A673 (cell line): ENCODE measurements at regions not wholly inside any gene's neighbourhood (a gene's known extent, or its start where the extent isn't known, plus 50 kb on each side); places are given as distances from the start of the nearest gene placed in this dataset.

Experiments used
- EZH2 ChIP-seq: fragments of 200-600 bp; sonication (generic); IDR thresholded peaks from 2 replicates; pipeline ENCODE4 v1.6.1; 2017; ENCODE audit warnings: borderline replicate concordance, low read depth, mild to moderate bottlenecking, mixed read lengths, antibody characterized with exemption, low read length; ENCODE audit not compliant: poor library complexity, severe bottlenecking
- TF ChIP-seq, protein P1 (sequence below): fragments of 300-800, 200-600 bp; sonication (generic); conservative IDR thresholded peaks from 2 replicates; pipeline ENCODE4 v1.5.1; 2017; ENCODE audit warnings: low read depth, mild to moderate bottlenecking, antibody characterized with exemption, low read length, moderate library complexity, mixed read lengths

DNA sequence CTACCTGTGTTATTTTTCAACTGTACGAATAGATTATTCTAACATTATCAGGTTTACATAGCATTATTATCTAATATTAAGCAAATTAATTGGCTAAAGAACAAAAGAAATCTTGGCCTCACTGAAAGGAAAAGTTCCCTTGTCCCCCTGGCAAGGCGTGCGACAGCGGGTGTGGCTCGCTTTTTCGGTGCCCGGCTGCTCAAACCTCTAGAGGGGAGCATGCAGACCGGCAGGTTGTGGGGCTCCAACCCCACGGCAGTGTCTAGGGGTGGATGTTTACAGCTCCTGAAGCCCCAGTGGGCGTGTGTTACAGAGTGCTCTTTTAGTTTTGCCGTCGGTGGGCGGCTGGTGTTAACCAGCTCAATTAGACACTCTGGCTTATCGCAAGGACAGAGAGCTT is 456.4 kb downstream of the TNS3 start:
- TF ChIP-seq, protein P1, sequence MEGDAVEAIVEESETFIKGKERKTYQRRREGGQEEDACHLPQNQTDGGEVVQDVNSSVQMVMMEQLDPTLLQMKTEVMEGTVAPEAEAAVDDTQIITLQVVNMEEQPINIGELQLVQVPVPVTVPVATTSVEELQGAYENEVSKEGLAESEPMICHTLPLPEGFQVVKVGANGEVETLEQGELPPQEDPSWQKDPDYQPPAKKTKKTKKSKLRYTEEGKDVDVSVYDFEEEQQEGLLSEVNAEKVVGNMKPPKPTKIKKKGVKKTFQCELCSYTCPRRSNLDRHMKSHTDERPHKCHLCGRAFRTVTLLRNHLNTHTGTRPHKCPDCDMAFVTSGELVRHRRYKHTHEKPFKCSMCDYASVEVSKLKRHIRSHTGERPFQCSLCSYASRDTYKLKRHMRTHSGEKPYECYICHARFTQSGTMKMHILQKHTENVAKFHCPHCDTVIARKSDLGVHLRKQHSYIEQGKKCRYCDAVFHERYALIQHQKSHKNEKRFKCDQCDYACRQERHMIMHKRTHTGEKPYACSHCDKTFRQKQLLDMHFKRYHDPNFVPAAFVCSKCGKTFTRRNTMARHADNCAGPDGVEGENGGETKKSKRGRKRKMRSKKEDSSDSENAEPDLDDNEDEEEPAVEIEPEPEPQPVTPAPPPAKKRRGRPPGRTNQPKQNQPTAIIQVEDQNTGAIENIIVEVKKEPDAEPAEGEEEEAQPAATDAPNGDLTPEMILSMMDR, result no peak
- no peak for TF ChIP-seq EZH2
